ENCODE measurements at regions not wholly inside any gene's neighbourhood (a gene's known extent, or its start where the extent isn't known, plus 50 kb on each side); places are given as distances from the start of the nearest gene placed in this dataset.
"Not testable (repeated sequence)": the region's sequence is repeated elsewhere in the genome, so short reads cannot be mapped to it uniquely, and the experiment has no call there.

- DNase-seq, result no peak
Measured at GRCh38 chr14:63147018-63147417, 57.2 kb upstream of the RHOJ start.

GRCh38 chr14:63134801-63135200 is 69.4 kb upstream of the RHOJ start:
- peak; percentile 3 to 14 for DNase-seq

GRCh38 chr14:63130531-63130930 is 73.7 kb upstream of the RHOJ start:
- DNase-seq, result no peak

GRCh38 chr14:63106487-63106886 is 61.2 kb upstream of the KCNH5 start:
- DNase-seq, result not testable (repeated sequence)

GRCh38 chr14:63100552-63100951 is 55.3 kb upstream of the KCNH5 start:
- DNase-seq, result no peak

- DNase-seq, result no peak
Measured at GRCh38 chr14:63096186-63096585, 50.9 kb upstream of the KCNH5 start.
